Duodenal mucosa (tissue), 2 donors: ENCODE measurements at regions not wholly inside any gene's neighbourhood (a gene's known extent, or its start where the extent isn't known, plus 50 kb on each side); places are given as distances from the start of the nearest gene placed in this dataset.
"Not testable (repeated sequence)": the region's sequence is repeated elsewhere in the genome, so short reads cannot be mapped to it uniquely, and the experiment has no call there.

ENCODE experiments used
- H3K27ac ChIP-seq: one replicate; pipeline ENCODE4 v1.7.0; 2013; ENCODE audit warnings: low read depth, low read length
- H3K27me3 ChIP-seq, 2 donors: one replicate each; pipeline ENCODE4 v1.7.0; 2013; ENCODE audit warnings: low read length in 2 of 2, control low read depth in 1 of 2; ENCODE audit not compliant: insufficient read depth in 2 of 2, control insufficient read depth in 1 of 2
- H3K36me3 ChIP-seq, 2 donors: one replicate each; pipeline ENCODE4 v1.7.0; 2013; ENCODE audit warnings: low read length in 2 of 2, control low read depth in 1 of 2; ENCODE audit not compliant: insufficient read depth in 2 of 2, control insufficient read depth in 1 of 2
- H3K4me1 ChIP-seq, 2 donors: one replicate each; pipeline ENCODE4 v1.7.0; 2013; ENCODE audit warnings: low read length in 2 of 2, control low read depth in 1 of 2; ENCODE audit not compliant: insufficient read depth in 2 of 2, control insufficient read depth in 1 of 2
- H3K4me3 ChIP-seq, 2 donors: one replicate each; pipeline ENCODE4 v1.7.0; 2013; ENCODE audit warnings: low read length in 2 of 2, low read depth in 1 of 2
- H3K9ac ChIP-seq, 2 donors: one replicate each; pipeline ENCODE4 v1.7.0; 2013; ENCODE audit warnings: low read length in 2 of 2, low read depth in 1 of 2
- H3K9me3 ChIP-seq, 2 donors: one replicate each; pipeline ENCODE4 v1.7.0; 2013; ENCODE audit warnings: low read length in 2 of 2, control low read depth in 1 of 2; ENCODE audit not compliant: control insufficient read depth in 1 of 2

- Histone ChIP-seq H3K4me3 (no peak overlapping the region), H3K9ac (no peak overlapping the region), H3K27ac (no peak overlapping the region), H3K36me3 (no peaks in the 10 kb centered on the region), H3K4me1 (no peaks in the 10 kb centered on the region), H3K27me3 (no peaks in the 10 kb centered on the region), H3K9me3 (peaks cover 0 to 4% of the 10 kb centered on the region in 2 donors)
These were observed 717.7 kb upstream of the USP15 start for GRCh38 chr12:61542551-61542950.

GRCh38 chr12:61546296-61546695 is 713.9 kb upstream of the USP15 start:
- Histone ChIP-seq H3K9me3 (peaks cover 0 to 4% of the 10 kb centered on the region in 2 donors), H3K9ac (no peak overlapping the region), H3K27ac (no peak overlapping the region), H3K4me3 (no peak overlapping the region), H3K36me3 (no peaks in the 10 kb centered on the region), H3K4me1 (no peaks in the 10 kb centered on the region), H3K27me3 (no peaks in the 10 kb centered on the region)

GRCh38 chr12:61553091-61553490 is 707.1 kb upstream of the USP15 start:
- H3K36me3 ChIP-seq: no peaks in the 10 kb centered on the region
- H3K4me1 ChIP-seq: no peaks in the 10 kb centered on the region

GRCh38 chr12:61554268-61555008 is 705.8 kb upstream of the USP15 start:
- no peaks in the 10 kb centered on the region for H3K27me3 ChIP-seq
- H3K4me3 ChIP-seq: no peak overlapping the region
- H3K9ac ChIP-seq: no peak overlapping the region
- no peaks in the 10 kb centered on the region for H3K36me3 ChIP-seq
- H3K4me1 ChIP-seq: no peaks in the 10 kb centered on the region
- H3K27ac ChIP-seq: no peak overlapping the region
- no peaks in the 10 kb centered on the region for H3K9me3 ChIP-seq

More at GRCh38 chr12:61553091-61553490, 707.1 kb upstream of the USP15 start:
- Histone ChIP-seq H3K4me3 (no peak overlapping the region), H3K27ac (no peak overlapping the region), H3K9ac (no peak overlapping the region), H3K9me3 (no peaks in the 10 kb centered on the region), H3K27me3 (no peaks in the 10 kb centered on the region)

- Histone ChIP-seq H3K9me3 (peaks cover 0 to 2% of the 10 kb centered on the region in 2 donors), H3K27me3 (no peaks in the 10 kb centered on the region), H3K36me3 (no peaks in the 10 kb centered on the region), H3K9ac (no peak overlapping the region), H3K4me3 (no peak overlapping the region), H3K27ac (no peak overlapping the region), H3K4me1 (no peaks in the 10 kb centered on the region)
These were observed 696.3 kb upstream of the USP15 start for GRCh38 chr12:61563665-61564450.

DNA sequence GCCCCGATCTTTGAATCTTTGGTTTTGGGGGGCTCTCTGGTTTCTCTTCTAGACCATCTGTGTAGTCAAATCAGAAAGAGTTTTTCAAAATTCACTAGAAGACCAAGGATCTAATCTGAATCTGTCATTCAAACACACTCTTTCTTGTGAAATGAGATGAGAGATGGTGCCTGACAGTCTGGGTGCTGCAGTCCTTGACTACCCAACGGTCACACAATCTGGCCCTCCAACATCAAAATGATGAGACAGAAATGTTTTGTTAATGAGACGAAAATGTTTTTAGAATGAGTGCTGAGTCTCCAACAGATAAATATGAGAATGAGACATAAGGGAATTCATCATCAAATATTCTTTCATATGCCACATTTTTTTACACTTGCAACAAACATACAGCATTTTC is 695.7 kb upstream of the USP15 start:
- H3K27ac ChIP-seq: no peak overlapping the region
- H3K4me1 ChIP-seq: no peaks in the 10 kb centered on the region
- H3K9ac ChIP-seq: no peak overlapping the region
- H3K36me3 ChIP-seq: no peaks in the 10 kb centered on the region
- peaks cover 0 to 2% of the 10 kb centered on the region in 2 donors for H3K9me3 ChIP-seq
- H3K4me3 ChIP-seq: no peak overlapping the region
- H3K27me3 ChIP-seq: no peaks in the 10 kb centered on the region

GRCh38 chr12:61566183-61566582 is 694.0 kb upstream of the USP15 start:
- Histone ChIP-seq H3K4me3 (no peak overlapping the region), H3K36me3 (no peaks in the 10 kb centered on the region), H3K9me3 (peaks cover 0 to 2% of the 10 kb centered on the region in 2 donors), H3K4me1 (no peaks in the 10 kb centered on the region), H3K27me3 (no peaks in the 10 kb centered on the region), H3K27ac (no peak overlapping the region), H3K9ac (no peak overlapping the region)

- H3K27ac ChIP-seq: no peak overlapping the region
- no peak overlapping the region for H3K9ac ChIP-seq
- no peak overlapping the region for H3K4me3 ChIP-seq
- no peaks in the 10 kb centered on the region for H3K4me1 ChIP-seq
- H3K27me3 ChIP-seq: no peaks in the 10 kb centered on the region
- H3K36me3 ChIP-seq: no peaks in the 10 kb centered on the region
- peaks cover 0 to 4% of the 10 kb centered on the region in 2 donors for H3K9me3 ChIP-seq
These were observed 685.9 kb upstream of the USP15 start for GRCh38 chr12:61574339-61574738.

- H3K27ac ChIP-seq: no peak overlapping the region
- peaks cover 0 to 7% of the 10 kb centered on the region in 2 donors for H3K9me3 ChIP-seq
- H3K4me1 ChIP-seq: no peaks in the 10 kb centered on the region
- H3K27me3 ChIP-seq: no peaks in the 10 kb centered on the region
- H3K36me3 ChIP-seq: no peaks in the 10 kb centered on the region
- no peak overlapping the region for H3K4me3 ChIP-seq
- H3K9ac ChIP-seq: no peak overlapping the region
These were observed 675.3 kb upstream of the USP15 start for GRCh38 chr12:61584943-61585342.

- not testable (repeated sequence) for H3K4me1 ChIP-seq
These were observed 669.3 kb upstream of the USP15 start for GRCh38 chr12:61590864-61591263.

More at GRCh38 chr12:61590864-61591263, 669.3 kb upstream of the USP15 start:
- not testable (repeated sequence) for H3K27me3 ChIP-seq, H3K4me3 ChIP-seq, H3K27ac ChIP-seq, H3K9me3 ChIP-seq, H3K36me3 ChIP-seq, H3K9ac ChIP-seq
